Muscle layer of colon (tissue), 2 donors: ENCODE measurements at regions not wholly inside any gene's neighbourhood (a gene's known extent, or its start where the extent isn't known, plus 50 kb on each side); places are given as distances from the start of the nearest gene placed in this dataset.
"Not testable (repeated sequence)": the region's sequence is repeated elsewhere in the genome, so short reads cannot be mapped to it uniquely, and the experiment has no call there.

ENCODE experiments used
- H3K27ac ChIP-seq: one replicate; pipeline ENCODE4 v1.7.0; 2013; ENCODE audit warnings: low read depth, mild to moderate bottlenecking, low read length, moderate library complexity
- H3K27me3 ChIP-seq, 2 donors: one replicate each; pipeline ENCODE4 v1.7.0; 2013; ENCODE audit warnings: low read length in 2 of 2, mild to moderate bottlenecking in 2 of 2; ENCODE audit not compliant: insufficient read depth in 2 of 2, control insufficient read depth in 1 of 2
- H3K36me3 ChIP-seq: one replicate; pipeline ENCODE4 v1.7.0; 2013; ENCODE audit warnings: mild to moderate bottlenecking, low read length; ENCODE audit not compliant: insufficient read depth
- H3K4me1 ChIP-seq: one replicate; pipeline ENCODE4 v1.7.0; 2013; ENCODE audit warnings: mild to moderate bottlenecking, low read length; ENCODE audit not compliant: insufficient read depth
- H3K4me3 ChIP-seq, 2 donors: one replicate each; pipeline ENCODE4 v1.7.0; 2013; ENCODE audit warnings: low read length in 2 of 2, low read depth in 1 of 2, mild to moderate bottlenecking in 1 of 2, moderate library complexity in 1 of 2
- H3K9ac ChIP-seq: one replicate; pipeline ENCODE4 v1.7.0; 2013; ENCODE audit warnings: low read length
- H3K9me3 ChIP-seq: one replicate; pipeline ENCODE4 v1.7.0; 2013; ENCODE audit warnings: mild to moderate bottlenecking, low read length
- donor health status: abdominal sarcoma.
- donor health status: Adenocarcinoma of cecum.

DNA sequence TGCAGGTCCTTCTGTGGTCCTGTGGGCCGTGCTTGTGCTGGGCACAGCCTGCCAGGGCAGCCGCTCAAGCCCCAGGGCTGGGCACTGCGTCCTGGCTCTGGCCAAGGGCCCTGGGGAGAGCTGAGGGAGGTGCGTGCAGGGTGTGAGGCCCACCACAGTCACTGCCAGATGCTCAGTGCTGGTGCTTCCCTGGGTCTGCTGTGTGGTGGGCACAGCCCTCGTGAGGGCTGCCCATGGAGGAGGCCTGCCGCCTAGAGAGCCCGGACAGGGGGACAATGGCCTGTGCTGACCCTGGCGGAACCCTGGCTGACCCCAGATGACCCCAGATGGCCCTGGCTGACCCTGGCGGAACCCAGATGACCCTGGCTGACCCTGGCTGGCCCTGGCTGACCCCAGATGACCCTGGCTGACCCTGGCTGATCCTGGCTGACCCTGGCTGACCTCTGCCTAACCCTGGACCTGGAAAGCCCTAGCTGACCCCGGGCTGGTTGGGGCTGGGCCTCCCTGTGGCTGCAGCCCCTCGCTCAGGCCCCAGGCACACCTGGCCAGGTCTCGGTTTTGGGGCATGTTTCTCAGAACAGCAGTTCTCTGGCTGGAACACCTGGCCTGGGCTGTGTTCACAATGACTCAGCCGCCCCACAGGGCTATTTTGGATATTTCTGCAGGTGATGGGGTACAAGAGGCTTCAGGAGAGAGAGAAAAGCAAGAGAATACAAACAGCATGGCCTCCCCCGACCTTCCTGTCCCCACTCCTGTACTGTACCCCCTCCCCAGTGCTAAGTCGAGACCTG, 55.4 kb downstream of the TMEM121 start:
- Histone ChIP-seq H3K27me3 (no peaks in the 10 kb centered on the region), H3K4me3 (no peak overlapping the region), H3K9me3 (no peaks in the 10 kb centered on the region), H3K36me3 (no peaks in the 10 kb centered on the region), H3K9ac (no peak overlapping the region), H3K27ac (no peak overlapping the region), H3K4me1 (no peaks in the 10 kb centered on the region)

DNA sequence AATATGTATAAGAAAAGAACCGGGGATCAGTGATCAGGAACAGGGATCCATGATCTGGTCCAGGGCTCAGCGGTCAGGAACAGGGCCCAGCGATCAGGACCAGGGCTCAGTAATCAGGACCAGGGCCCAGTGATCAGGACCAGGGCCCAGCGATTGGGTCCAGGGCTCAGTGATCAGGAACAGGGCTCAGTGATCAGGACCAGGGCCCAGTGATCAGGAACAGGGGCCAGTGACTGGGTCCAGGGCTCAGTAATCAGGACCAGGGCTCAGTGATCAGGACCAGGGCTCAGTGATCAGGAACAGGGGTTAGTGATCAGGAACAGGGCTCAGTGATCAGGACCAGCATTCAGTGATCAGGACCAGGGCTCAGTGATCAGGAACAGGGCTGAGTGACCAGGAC, 56.3 kb downstream of the TMEM121 start:
- H3K4me1 ChIP-seq: no peaks in the 10 kb centered on the region
- H3K27ac ChIP-seq: no peak overlapping the region
- H3K4me3 ChIP-seq: no peak overlapping the region
- no peaks in the 10 kb centered on the region for H3K27me3 ChIP-seq
- no peaks in the 10 kb centered on the region for H3K36me3 ChIP-seq
- no peaks in the 10 kb centered on the region for H3K9me3 ChIP-seq
- H3K9ac ChIP-seq: no peak overlapping the region

DNA sequence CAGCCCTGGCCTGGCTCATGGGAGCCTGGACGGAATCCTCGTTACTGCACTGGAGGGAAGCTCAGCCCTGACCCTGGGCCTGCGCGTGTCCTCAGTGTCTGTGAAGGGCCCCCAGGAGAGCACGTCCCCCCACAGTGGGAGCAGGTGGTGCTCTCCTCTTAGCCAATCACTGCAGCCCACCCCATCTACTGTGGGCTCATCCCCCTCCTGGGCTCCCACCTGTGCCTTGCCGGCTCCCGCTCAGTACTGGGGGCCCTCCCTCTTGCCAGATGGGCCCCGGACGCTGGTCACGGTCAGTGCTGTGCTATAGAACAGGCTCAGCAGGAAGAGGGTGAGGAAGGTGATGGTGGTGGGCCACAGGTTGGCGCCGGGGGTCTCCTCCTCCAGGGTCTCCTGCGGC, 57.5 kb downstream of the TMEM121 start:
- not testable (repeated sequence) for H3K36me3 ChIP-seq, H3K9ac ChIP-seq, H3K9me3 ChIP-seq, H3K4me3 ChIP-seq, H3K27me3 ChIP-seq, H3K4me1 ChIP-seq, H3K27ac ChIP-seq

DNA sequence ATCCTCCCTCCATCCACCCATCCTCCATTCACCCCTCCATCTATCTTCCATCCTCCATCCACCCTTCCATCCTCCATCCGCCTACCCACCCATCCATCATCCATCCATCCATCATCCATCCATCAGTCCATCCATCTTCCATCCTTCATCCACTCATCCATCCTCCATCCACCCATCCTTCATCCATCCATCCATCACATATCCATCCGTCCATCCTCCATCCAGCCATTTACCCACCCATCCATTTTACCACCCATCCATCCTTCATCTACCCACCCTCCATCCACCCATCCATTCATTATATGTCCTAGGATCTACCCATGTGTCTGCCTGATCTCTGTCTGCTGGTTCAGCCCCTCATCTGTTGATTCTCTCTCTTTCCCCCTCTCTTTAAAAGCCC, 58.9 kb downstream of the TMEM121 start:
- H3K4me1 ChIP-seq, H3K27ac ChIP-seq, H3K9me3 ChIP-seq, H3K27me3 ChIP-seq, H3K36me3 ChIP-seq, H3K4me3 ChIP-seq, H3K9ac ChIP-seq: not testable (repeated sequence)

DNA sequence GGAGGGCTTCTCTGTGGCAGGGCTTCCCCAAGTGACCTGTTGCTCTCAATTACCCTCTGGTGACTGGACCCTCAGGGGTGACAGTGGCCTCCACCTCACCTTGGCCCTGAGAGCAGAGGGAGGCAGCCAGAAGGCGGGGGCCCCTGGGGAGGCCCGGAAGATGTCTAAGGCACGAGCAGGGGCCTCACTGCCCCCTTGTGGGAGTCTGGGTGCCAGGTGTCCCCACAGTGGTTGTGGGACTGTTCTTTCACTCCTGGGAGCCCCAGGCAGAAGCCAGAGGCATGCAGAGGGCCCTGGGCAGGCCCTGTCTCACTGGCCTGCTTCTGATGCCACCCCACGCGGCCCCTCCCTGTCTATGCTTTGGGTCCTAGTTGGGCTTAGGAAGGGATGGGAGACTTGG, 59.3 kb downstream of the TMEM121 start:
- not testable (repeated sequence) for H3K36me3 ChIP-seq, H3K27me3 ChIP-seq, H3K27ac ChIP-seq, H3K9ac ChIP-seq, H3K4me1 ChIP-seq, H3K4me3 ChIP-seq, H3K9me3 ChIP-seq

DNA sequence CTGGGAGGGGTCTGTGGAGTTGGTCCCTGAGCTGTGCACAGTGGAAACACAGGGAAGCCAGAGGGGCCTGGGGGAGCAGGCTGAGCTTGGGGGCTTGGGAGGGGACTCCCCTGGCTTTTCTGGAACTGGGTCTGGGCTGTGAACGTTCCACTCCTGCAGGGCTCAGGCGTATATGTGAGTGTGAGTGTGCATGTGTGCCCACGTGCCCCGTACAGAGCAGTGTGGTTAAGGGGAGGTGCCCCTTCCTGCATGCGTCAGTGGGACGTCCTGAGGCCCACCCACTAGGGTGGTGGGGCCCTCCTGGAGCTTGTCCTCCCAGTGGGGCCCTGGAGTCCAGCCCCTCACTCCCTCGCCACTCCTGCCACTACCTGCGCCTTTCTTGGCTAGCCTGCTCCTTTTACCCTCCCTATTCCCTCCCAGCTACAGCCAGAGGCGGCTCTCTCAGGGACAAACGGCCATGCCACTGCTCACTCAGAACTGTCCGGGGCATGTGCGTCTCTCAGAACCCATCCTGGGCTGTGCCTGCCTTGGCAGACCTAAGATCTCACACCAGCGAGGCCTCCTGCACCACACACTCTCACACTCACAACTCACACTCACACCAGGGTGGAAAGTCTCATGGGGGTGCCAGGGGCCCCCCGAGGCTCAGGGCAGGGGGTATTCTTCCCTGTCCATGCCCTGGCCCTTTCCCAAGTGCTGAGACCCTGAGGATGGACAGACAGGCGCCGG, 59.9 kb downstream of the TMEM121 start:
- H3K9ac ChIP-seq, H3K27ac ChIP-seq, H3K36me3 ChIP-seq, H3K9me3 ChIP-seq, H3K4me1 ChIP-seq, H3K27me3 ChIP-seq, H3K4me3 ChIP-seq: not testable (repeated sequence)

DNA sequence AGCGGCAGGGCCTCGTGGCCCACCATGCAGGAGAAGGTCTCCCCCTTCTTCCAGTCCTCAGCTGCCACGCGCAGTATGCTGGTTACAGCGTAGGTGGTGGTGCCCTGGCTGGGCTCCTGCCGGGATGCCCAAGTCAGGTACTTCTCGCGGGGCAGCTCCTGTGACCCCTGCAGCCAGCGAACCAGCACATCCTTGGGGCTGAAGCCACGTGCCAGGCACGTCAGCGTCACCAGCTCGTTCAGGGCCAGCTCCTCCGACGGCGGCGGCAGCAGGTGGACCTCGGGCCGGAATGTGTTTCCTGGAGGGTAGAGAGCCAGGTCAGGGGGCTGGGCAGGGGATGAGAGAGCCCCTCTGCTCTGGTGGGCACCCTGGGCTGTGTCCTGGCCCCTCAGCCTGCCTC, 60.7 kb downstream of the TMEM121 start:
- not testable (repeated sequence) for H3K4me1 ChIP-seq

DNA sequence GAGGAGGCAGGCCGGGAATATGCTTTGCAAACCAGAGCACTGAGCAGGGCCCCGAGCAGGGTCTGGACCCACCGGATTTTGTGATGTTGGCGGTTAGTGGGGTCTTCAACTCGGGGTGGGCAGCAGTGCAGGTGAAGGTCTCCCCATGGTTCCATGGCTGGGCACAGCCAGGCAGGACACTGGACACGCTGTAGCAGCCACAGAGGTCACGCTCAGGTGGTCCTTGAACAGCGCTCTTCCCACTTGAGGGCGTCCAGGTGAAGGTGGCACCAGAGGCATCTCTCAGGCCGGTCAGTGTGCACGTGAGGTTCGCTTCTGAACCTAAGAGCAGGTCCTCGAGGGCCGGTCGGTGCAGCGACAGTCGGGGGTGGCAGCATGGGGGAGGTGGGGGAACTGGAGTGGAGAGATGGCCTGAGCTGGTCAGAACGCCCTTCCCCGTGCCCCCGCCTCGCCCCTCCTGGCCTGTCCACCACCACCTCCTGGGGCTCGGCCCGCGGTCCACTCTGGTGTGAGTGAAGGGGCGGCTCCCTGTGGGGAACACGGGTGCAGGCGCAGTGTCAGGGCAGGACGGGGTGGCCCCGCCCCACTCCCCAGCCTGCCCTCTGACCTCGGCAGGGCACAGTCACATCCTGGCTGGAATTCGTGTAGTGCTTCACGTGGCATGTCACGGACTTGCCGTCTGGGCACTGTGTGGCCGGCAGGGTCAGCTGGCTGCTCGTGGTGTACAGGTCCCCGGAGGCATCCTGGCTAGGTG, 61.3 kb downstream of the TMEM121 start:
- H3K9ac ChIP-seq, H3K27ac ChIP-seq, H3K36me3 ChIP-seq, H3K27me3 ChIP-seq, H3K4me3 ChIP-seq, H3K9me3 ChIP-seq, H3K4me1 ChIP-seq: not testable (repeated sequence)

More for the DNA sequence above, 60.7 kb downstream of the TMEM121 start:
- not testable (repeated sequence) for H3K9ac ChIP-seq, H3K27ac ChIP-seq, H3K27me3 ChIP-seq, H3K9me3 ChIP-seq, H3K4me3 ChIP-seq, H3K36me3 ChIP-seq

DNA sequence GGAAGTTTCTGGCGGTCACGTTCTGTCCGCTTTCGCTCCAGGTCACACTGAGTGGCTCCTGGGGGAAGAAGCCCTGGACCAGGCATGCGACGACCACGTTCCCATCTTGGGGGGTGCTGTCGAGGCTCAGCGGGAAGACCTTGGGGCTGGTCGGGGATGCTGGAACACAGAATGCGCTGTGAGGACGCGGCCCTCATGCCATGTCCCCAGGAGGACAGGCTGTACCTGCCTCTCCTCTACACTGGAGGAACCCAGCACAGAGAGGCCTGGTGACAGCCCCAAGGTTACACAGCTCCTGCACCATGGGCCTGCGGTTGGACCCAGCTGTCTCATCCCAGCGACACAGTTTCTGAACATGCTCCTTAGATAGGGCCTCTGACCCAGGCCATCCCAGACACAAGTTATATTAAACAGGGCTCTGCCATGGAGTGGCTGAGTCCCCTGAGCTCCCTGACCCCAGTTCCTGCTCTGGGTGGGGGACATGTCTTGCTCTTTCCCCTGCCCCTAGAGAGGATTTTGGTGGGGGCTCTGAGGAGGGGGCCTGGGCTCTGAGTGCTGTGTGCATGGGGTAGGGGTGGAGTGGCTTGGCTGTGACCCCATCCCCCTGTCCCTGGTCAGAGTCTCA, 62.0 kb downstream of the TMEM121 start:
- H3K9me3 ChIP-seq: no peaks in the 10 kb centered on the region
- H3K9ac ChIP-seq: no peak overlapping the region
- no peak overlapping the region for H3K27ac ChIP-seq
- H3K27me3 ChIP-seq: no peaks in the 10 kb centered on the region
- no peaks in the 10 kb centered on the region for H3K4me1 ChIP-seq
- H3K36me3 ChIP-seq: no peaks in the 10 kb centered on the region
- no peak overlapping the region for H3K4me3 ChIP-seq

DNA sequence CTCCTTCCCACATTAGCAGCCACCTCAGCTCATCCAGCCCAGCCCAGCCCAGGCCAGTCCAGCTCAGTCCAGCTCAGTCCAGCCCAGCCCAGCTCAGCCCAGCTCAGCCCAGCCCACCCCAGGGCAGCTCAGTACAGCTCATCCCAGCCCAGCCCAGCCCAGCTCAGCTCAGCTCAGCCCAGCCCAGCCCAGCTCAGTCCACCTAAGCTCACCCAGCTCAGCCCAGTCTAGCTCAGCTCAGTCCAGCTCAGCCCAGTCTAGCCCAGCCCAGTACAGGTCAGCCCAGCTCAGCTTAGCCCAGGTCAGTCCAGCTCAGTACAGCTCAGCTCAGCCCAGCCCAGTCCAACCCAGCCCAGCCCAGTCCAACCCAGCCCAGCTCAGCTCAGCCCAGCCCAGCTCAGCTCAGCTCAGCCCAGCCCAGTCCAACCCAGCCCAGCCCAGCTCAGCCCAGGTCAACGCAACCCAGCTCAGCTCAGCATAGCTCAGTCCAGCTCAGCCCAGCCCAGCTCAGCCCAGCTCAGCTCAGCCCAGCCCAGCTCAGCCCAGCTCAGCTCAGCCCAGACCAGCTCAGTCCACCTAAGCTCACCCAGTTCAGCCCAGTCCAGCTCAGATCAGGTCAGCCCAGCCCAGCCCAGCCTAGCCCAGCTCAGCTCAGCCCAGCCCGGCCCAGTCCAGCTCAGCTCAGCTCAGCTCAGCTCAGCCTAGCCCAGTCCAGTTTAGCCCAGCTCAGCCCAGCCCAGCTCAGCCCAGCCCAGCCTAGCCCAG, 63.0 kb downstream of the TMEM121 start:
- H3K9me3 ChIP-seq: no peaks in the 10 kb centered on the region
- H3K27me3 ChIP-seq: no peaks in the 10 kb centered on the region
- H3K27ac ChIP-seq: no peak overlapping the region

DNA sequence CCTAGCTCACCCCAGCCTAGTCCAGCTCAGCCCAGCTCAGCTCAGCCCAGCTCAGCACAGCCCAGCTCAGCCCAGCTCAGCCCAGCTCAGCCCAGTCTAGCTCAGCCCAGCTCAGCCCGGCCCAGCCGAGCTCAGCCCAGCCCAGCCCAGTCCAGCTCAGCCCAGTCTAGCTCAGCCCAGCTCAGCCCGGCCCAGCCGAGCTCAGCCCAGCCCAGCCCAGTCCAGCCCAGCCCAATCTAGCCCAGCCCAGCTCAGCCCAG, 63.5 kb downstream of the TMEM121 start:
- not testable (repeated sequence) for H3K4me3 ChIP-seq, H3K27ac ChIP-seq, H3K36me3 ChIP-seq

More for the DNA sequence above, 63.0 kb downstream of the TMEM121 start:
- H3K9ac ChIP-seq: no peak overlapping the region
- no peaks in the 10 kb centered on the region for H3K36me3 ChIP-seq
- H3K4me1 ChIP-seq: no peaks in the 10 kb centered on the region
- H3K4me3 ChIP-seq: no peak overlapping the region

More for the DNA sequence above, 63.5 kb downstream of the TMEM121 start:
- H3K9ac ChIP-seq, H3K27me3 ChIP-seq, H3K9me3 ChIP-seq, H3K4me1 ChIP-seq: not testable (repeated sequence)
